Inflammatory macrophage treated with lipopolysaccharide for 4 hours (primary cell): ENCODE measurements at regions not wholly inside any gene's neighbourhood (a gene's known extent, or its start where the extent isn't known, plus 50 kb on each side); places are given as distances from the start of the nearest gene placed in this dataset.
"Not testable (repeated sequence)": the region's sequence is repeated elsewhere in the genome, so short reads cannot be mapped to it uniquely, and the experiment has no call there.

Source experiments
- DNase-seq: peaks from one replicate; pipeline ENCODE4 v3.0.0-alpha.2; 2020

DNA sequence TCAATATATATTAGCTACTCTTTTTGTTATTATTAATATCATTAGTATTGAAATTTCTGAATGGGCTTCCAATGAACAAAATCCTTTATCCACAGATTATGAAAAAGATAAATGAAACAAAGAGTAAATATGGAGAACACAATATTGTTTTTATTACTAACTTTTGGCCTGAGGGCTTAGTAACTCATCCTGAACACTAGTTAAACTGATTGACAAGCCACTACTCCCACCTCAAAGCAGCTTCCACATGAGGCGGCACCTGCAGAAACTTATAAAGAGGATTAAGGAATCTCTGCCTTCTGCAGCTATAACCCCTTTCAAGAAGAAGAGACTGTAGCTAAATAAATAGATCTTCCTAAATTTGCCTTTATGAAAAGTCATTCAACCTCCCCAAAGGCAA lies 187.6 kb upstream of the ALG10 start:
- no peak for DNase-seq

DNA sequence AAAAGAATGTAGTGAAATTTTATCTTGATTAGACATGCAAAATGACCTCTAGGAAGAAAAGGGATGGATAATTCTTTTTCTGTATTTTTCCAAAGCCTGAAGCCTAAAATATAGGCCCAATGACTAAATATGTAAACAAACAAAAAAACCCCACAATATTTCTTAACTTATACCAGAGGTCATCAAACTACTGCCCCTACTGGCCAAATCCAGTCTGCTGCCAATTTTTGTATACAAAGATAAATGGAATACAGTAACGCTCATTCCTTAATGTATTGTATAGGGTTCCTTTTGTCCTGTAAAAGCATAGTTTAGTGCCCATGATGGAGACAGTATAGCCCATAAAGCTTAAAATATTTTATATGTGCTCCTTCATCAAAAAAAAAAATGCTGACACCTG lies 145.7 kb upstream of the ALG10 start:
- no peak for DNase-seq

DNA sequence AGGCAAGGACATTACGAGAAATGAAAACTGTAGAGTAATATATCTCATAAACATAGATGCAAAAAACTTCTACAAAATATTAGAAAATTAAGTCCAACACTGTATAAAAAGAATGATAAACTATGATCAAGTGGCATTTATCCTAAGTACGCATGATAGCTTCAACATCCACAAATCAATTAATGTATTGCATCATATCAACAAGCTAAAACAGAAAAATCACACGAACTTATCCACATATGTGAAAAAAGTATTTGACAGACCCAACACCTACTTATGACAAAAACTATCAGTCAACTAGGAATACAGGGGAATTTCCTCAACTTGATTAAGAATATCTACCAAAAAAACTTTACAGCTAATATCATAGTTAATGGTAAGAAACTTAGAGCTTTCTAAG lies 129.9 kb upstream of the ALG10 start:
- DNase-seq: no peak

DNA sequence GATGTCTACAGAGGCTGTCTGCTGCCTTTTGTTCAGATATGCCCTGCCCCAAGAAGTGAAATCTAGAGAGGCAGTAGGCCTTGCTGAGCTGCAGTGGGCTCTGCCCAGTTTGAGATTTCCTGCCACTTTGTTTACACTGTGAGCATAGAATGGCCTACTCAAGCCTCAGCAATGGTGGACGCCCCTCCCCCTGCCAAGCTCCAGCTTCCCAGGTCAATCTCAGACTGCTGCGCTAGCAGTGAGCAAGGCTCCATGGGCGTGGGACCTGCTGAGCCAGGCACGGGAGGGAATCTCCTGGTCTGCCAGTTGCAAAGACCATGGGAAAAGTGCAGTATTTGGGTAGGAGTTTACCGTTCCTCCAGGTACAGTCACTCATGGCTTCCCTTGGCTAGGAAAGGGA lies 101.8 kb upstream of the ALG10 start:
- not testable (repeated sequence) for DNase-seq

DNA sequence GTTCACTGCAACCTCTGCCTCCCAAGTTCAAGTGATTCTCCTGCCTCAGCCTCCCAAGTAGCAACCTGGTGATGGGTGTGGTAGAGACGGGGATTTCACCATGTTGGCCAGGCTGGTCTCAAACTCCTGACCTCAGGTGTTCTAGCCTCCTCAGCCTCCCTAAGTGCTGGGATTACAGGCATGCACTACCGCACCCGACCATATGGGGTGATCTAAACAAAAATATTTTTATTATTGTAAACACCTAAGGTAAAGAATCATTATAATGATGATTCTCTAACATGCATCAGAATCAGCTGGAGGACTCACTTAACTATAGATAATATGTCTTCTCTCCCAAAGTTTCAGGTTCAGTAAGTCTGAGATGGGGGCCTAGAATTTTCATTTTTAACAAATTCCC lies 96.2 kb upstream of the ALG10 start:
- no peak for DNase-seq

DNA sequence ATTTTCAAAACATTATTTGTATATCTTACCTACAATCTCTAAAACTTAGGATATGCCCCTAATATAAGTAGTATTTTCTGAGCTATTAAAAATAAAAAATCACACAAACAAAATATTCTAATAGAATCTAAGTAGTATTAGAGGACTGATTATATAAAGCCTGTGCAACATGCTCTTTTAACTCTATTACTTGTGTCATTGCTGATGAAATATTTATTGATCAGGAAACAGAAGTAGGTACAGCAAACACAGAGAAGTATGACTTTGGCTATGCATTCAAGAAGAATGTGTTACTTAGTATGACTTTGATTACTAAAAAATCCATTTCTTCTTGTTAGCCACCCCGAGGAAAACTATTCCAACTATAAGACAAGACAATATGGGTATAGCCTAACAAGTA lies 84.6 kb upstream of the ALG10 start:
- not testable (repeated sequence) for DNase-seq

DNA sequence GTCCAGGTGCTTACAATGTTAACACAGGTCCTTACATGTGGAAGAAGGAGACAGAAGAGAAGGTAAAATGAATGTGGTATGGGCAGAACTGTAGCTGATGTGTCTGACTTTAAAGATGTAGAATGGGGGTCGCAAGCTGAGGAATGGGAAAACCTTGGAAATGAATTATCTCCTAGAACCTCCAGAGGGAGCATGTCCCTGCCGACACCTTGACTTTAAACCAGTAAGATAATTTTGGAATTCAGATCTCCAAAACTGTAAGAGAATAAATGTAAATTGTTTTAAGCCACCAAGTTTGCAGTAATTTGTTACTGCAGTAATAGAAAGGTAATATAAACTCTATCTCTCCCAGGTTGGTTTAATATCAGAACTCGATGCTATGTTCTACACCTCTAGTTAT lies 80.1 kb upstream of the ALG10 start:
- DNase-seq: no peak

DNA sequence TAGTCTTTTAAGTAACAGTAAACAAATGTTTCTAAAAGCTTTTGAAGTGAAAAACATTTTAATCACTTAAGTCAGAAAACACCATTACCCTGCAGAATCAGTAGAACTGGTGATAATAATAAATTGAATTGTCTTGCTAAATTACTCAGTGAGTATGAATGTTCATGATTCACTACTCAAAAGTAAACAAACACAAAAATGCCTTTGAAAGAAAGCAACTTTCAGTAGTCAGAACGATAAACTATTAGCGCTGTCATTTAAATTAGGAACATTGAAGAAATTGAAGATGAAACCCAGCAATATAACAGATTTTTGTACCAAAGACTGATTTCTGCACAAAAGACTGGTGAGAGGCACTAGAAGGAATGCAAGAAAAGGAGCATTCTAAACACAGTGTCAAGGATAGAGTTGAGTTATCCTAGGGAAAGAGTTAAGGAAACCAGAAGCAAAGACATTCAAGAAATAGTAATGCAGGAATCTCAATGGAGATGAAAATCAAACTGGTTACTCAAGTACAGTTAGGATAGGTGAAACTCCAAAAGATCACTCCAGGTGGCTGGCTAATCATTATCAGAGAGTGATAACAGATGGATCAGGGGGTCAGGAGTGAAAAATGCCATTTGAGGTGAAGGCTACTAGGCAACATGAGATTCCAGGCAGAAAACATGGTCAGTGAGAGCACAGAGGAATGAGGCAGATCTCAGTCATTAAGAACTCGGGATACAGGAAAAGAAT lies 77.4 kb upstream of the ALG10 start:
- no peak for DNase-seq

DNA sequence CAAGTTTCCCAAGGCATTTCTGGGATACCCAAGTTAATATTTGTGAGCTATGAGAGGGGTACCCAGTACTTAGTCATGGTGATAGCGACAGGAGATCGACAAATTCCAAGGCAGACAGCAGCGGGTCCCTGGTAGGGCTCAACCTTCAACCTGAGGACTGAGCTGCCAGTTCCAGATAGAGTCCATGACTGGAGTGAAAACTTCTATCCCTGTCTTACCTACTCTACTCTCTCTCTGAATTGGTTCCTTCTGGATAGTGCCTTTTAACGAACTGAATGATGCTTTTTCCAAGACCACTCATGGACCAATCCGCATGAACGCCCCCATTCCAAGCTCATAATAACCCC lies 76.9 kb upstream of the ALG10 start:
- no peak for DNase-seq

DNA sequence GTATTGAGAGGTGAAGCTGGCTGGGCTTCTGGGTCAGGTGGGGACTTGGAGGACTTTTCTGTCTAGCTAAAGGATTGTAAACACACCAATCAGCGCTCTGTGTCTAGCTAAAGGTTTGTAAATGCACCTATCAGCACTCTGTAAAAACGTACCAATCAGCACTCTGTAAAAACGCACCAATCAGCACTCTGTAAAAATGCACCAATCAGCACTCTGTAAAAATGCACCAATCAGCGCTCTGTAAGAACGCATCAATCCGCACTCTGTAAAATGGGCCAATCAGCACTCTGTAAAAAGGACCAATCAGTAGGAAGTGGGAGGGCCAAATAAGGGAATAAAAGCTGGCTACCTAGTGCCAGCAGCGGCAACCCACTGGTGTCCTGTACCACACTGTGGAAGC lies 56.1 kb upstream of the ALG10 start:
- not testable (repeated sequence) for DNase-seq

DNA sequence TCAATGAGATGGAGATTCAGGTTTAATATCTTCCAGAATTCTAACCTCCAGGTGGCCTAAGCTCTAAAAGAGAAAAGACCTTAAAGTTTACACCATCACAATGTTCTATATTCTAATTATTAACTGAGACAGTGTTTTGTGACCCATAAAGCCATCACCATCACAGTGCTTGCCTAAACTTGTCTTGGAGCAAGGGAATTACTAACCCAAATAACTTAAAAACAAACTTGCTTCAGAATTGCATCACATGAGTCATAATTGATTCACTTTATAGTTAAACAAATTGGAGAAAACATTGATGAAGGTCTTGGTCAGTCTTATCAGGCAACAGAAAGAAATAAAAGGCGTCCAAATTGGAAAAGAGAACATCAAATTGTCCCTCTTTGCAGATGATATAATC lies 54.5 kb upstream of the ALG10 start:
- no peak for DNase-seq
